ENCODE measurements at regions not wholly inside any gene's neighbourhood (a gene's known extent, or its start where the extent isn't known, plus 50 kb on each side); places are given as distances from the start of the nearest gene placed in this dataset.

GRCh38 chr10:130546841-130547240, 410.6 kb downstream of the GLRX3 start:
- H3K27ac ChIP-seq: no peak overlapping the region
- H3K9me3 ChIP-seq: no peaks in the 10 kb centered on the region
- no peaks in the 10 kb centered on the region for H3K4me1 ChIP-seq
- intact Hi-C loops (cut with DNase I): no loop called here
- WGBS (ENCODE audit: insufficient coverage, low coverage, low lambda C conversion rate, missing lambda C conversion rate): no CpG with 5 or more reads among the region's 7 CpGs
- no peaks in the 10 kb centered on the region for H3K27me3 ChIP-seq
- DNase-seq (no peak), ATAC-seq (no peak)
- no peak overlapping the region for H3K4me3 ChIP-seq
- H3K36me3 ChIP-seq: no peaks in the 10 kb centered on the region
- TF ChIP-seq POLR2A (IDR thresholded peaks at IDR 0.05) (no peak), CTCF (IDR thresholded peaks at IDR 0.05) (no peak)

- WGBS (ENCODE audit: insufficient coverage, low coverage, low lambda C conversion rate, missing lambda C conversion rate): 46% methylated on average over 4 of the region's 4 CpGs
- DNase-seq: no peak
Observed at GRCh38 chr10:130547368-130547767, 411.2 kb downstream of the GLRX3 start.

GRCh38 chr10:130550952-130551674, 414.9 kb downstream of the GLRX3 start:
- no peak for ATAC-seq
- Histone ChIP-seq H3K4me3 (no peak overlapping the region), H3K9me3 (no peaks in the 10 kb centered on the region), H3K4me1 (no peaks in the 10 kb centered on the region), H3K27ac (no peak overlapping the region), H3K36me3 (no peaks in the 10 kb centered on the region), H3K27me3 (no peaks in the 10 kb centered on the region)
- intact Hi-C loops (cut with DNase I): no loop called here
- TF ChIP-seq CTCF (IDR thresholded peaks at IDR 0.05) (no peak), POLR2A (IDR thresholded peaks at IDR 0.05) (no peak)
- 68% methylated on average over 5 of the region's 21 CpGs for WGBS (ENCODE audit: insufficient coverage, low coverage, low lambda C conversion rate, missing lambda C conversion rate)
- no peak for DNase-seq

More at GRCh38 chr10:130547368-130547767, 411.2 kb downstream of the GLRX3 start:
- TF ChIP-seq POLR2A (IDR thresholded peaks at IDR 0.05) (no peak), CTCF (IDR thresholded peaks at IDR 0.05) (no peak)
- intact Hi-C loops (cut with DNase I): no loop called here
- Histone ChIP-seq H3K27me3 (no peaks in the 10 kb centered on the region), H3K9me3 (no peaks in the 10 kb centered on the region), H3K4me3 (no peak overlapping the region), H3K4me1 (no peaks in the 10 kb centered on the region), H3K36me3 (no peaks in the 10 kb centered on the region), H3K27ac (no peak overlapping the region)
- ATAC-seq: no peak

- H3K27me3 ChIP-seq: no peaks in the 10 kb centered on the region
- intact Hi-C loops (cut with DNase I): no loop called here
- no peak for TF ChIP-seq CTCF (IDR thresholded peaks at IDR 0.05)
- WGBS (ENCODE audit: insufficient coverage, low coverage, low lambda C conversion rate, missing lambda C conversion rate): 68% methylated on average over 3 of the region's 7 CpGs
- H3K9me3 ChIP-seq: no peaks in the 10 kb centered on the region
- H3K36me3 ChIP-seq: no peaks in the 10 kb centered on the region
- H3K27ac ChIP-seq: no peak overlapping the region
- ATAC-seq: no peak
- H3K4me1 ChIP-seq: no peaks in the 10 kb centered on the region
- no peak for DNase-seq
- H3K4me3 ChIP-seq: no peak overlapping the region
Observed at GRCh38 chr10:130551676-130552075, 415.5 kb downstream of the GLRX3 start.

All from right lobe of liver (tissue), 6 donors.